H1 (cell line): ENCODE measurements at regions not wholly inside any gene's neighbourhood (a gene's known extent, or its start where the extent isn't known, plus 50 kb on each side); places are given as distances from the start of the nearest gene placed in this dataset.

Experiments used
- CREB1 ChIP-seq: IDR thresholded peaks from 2 replicates; pipeline ENCODE4 v1.6.1; 2012; ENCODE audit warnings: inconsistent platforms
- EGR1 ChIP-seq: IDR thresholded peaks from 2 replicates; pipeline ENCODE4 v1.6.1; 2011; ENCODE audit warnings: low read depth, low read length, borderline replicate concordance
- GABPA ChIP-seq: IDR thresholded peaks from 2 replicates; pipeline ENCODE4 v1.6.1; 2011; ENCODE audit warnings: mild to moderate bottlenecking, low read length, moderate library complexity, borderline replicate concordance; ENCODE audit not compliant: insufficient read depth
- HDAC2 ChIP-seq, 2 experiments: fragments of 300-600 bp in 1 of 2; sonication (generic) in 1 of 2; IDR thresholded peaks; 2 replicates each; pipeline ENCODE4 v1.6.1; 2011 to 2012; ENCODE audit warnings: low read depth in 2 of 2, low read length in 2 of 2, mild to moderate bottlenecking in 2 of 2, moderate library complexity in 2 of 2, borderline replicate concordance in 1 of 2, inconsistent platforms in 1 of 2
- KDM1A ChIP-seq: fragments of 200-600, 300-600 bp; sonication (generic); IDR thresholded peaks from 2 replicates; pipeline ENCODE4 v1.7.1; 2016; ENCODE audit warnings: mild to moderate bottlenecking, low read length, borderline replicate concordance
- NRF1 ChIP-seq: IDR thresholded peaks from 2 replicates; pipeline ENCODE4 v1.6.1; 2011; ENCODE audit warnings: mild to moderate bottlenecking, low read depth, low read length, improper control_type of control experiment
- POU5F1 ChIP-seq: IDR thresholded peaks from 2 replicates; pipeline ENCODE4 v1.6.1; 2011; ENCODE audit warnings: low read depth, mild to moderate bottlenecking, low read length, moderate library complexity
- SP4 ChIP-seq: IDR thresholded peaks from 2 replicates; pipeline ENCODE4 v1.6.1; 2012; ENCODE audit warnings: low read length, inconsistent platforms
- TAF1 ChIP-seq: IDR thresholded peaks from 2 replicates; pipeline ENCODE4 v1.6.1; 2011; ENCODE audit warnings: mild to moderate bottlenecking, low read depth, low read length
- TCF12 ChIP-seq: IDR thresholded peaks from 2 replicates; pipeline ENCODE4 v1.6.1; 2011; ENCODE audit warnings: low read depth, mild to moderate bottlenecking, low read length
- TF ChIP-seq, protein P1 (sequence below): fragments of 300-600 bp; sonication (generic); IDR thresholded peaks from 2 replicates; pipeline ENCODE4 v1.7.1; 2012; ENCODE audit warnings: low read length, moderate library complexity, mild to moderate bottlenecking, inconsistent platforms; ENCODE audit not compliant: insufficient replicate concordance

GRCh38 chr13:39804332-39805210 lies 149.1 kb downstream of the COG6 start (continued):
- TF ChIP-seq, protein P1, sequence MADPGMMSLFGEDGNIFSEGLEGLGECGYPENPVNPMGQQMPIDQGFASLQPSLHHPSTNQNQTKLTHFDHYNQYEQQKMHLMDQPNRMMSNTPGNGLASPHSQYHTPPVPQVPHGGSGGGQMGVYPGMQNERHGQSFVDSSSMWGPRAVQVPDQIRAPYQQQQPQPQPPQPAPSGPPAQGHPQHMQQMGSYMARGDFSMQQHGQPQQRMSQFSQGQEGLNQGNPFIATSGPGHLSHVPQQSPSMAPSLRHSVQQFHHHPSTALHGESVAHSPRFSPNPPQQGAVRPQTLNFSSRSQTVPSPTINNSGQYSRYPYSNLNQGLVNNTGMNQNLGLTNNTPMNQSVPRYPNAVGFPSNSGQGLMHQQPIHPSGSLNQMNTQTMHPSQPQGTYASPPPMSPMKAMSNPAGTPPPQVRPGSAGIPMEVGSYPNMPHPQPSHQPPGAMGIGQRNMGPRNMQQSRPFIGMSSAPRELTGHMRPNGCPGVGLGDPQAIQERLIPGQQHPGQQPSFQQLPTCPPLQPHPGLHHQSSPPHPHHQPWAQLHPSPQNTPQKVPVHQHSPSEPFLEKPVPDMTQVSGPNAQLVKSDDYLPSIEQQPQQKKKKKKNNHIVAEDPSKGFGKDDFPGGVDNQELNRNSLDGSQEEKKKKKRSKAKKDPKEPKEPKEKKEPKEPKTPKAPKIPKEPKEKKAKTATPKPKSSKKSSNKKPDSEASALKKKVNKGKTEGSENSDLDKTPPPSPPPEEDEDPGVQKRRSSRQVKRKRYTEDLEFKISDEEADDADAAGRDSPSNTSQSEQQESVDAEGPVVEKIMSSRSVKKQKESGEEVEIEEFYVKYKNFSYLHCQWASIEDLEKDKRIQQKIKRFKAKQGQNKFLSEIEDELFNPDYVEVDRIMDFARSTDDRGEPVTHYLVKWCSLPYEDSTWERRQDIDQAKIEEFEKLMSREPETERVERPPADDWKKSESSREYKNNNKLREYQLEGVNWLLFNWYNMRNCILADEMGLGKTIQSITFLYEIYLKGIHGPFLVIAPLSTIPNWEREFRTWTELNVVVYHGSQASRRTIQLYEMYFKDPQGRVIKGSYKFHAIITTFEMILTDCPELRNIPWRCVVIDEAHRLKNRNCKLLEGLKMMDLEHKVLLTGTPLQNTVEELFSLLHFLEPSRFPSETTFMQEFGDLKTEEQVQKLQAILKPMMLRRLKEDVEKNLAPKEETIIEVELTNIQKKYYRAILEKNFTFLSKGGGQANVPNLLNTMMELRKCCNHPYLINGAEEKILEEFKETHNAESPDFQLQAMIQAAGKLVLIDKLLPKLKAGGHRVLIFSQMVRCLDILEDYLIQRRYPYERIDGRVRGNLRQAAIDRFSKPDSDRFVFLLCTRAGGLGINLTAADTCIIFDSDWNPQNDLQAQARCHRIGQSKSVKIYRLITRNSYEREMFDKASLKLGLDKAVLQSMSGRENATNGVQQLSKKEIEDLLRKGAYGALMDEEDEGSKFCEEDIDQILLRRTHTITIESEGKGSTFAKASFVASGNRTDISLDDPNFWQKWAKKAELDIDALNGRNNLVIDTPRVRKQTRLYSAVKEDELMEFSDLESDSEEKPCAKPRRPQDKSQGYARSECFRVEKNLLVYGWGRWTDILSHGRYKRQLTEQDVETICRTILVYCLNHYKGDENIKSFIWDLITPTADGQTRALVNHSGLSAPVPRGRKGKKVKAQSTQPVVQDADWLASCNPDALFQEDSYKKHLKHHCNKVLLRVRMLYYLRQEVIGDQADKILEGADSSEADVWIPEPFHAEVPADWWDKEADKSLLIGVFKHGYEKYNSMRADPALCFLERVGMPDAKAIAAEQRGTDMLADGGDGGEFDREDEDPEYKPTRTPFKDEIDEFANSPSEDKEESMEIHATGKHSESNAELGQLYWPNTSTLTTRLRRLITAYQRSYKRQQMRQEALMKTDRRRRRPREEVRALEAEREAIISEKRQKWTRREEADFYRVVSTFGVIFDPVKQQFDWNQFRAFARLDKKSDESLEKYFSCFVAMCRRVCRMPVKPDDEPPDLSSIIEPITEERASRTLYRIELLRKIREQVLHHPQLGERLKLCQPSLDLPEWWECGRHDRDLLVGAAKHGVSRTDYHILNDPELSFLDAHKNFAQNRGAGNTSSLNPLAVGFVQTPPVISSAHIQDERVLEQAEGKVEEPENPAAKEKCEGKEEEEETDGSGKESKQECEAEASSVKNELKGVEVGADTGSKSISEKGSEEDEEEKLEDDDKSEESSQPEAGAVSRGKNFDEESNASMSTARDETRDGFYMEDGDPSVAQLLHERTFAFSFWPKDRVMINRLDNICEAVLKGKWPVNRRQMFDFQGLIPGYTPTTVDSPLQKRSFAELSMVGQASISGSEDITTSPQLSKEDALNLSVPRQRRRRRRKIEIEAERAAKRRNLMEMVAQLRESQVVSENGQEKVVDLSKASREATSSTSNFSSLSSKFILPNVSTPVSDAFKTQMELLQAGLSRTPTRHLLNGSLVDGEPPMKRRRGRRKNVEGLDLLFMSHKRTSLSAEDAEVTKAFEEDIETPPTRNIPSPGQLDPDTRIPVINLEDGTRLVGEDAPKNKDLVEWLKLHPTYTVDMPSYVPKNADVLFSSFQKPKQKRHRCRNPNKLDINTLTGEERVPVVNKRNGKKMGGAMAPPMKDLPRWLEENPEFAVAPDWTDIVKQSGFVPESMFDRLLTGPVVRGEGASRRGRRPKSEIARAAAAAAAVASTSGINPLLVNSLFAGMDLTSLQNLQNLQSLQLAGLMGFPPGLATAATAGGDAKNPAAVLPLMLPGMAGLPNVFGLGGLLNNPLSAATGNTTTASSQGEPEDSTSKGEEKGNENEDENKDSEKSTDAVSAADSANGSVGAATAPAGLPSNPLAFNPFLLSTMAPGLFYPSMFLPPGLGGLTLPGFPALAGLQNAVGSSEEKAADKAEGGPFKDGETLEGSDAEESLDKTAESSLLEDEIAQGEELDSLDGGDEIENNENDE: no peak
- TF ChIP-seq EGR1 (no peak), NRF1 (no peak), POU5F1 (no peak), GABPA (no peak), KDM1A (no peak), SP4 (no peak), TCF12 (no peak), HDAC2 (IDR thresholded peaks at IDR 0.05; ENCODE audit: borderline replicate concordance in 1 of 2, low read depth in 2 of 2, low read length in 2 of 2) (no peak), TAF1 (no peak), CREB1 (no peak)
